Fibroblast of lung (primary cell): ENCODE measurements at regions not wholly inside any gene's neighbourhood (a gene's known extent, or its start where the extent isn't known, plus 50 kb on each side); places are given as distances from the start of the nearest gene placed in this dataset.

Experiments
- CTCF ChIP-seq, 2 donors: IDR thresholded peaks in 1 of 2; conservative IDR thresholded peaks in 1 of 2; 1 replicate in 1 of 2; 2 replicates in 1 of 2; pipeline ENCODE4 v1.5.1; 2011 to 2012; ENCODE audit warnings: low read length in 2 of 2, control low read depth in 1 of 2, inconsistent platforms in 1 of 2, low read depth in 1 of 2, mild to moderate bottlenecking in 1 of 2
- EZH2 ChIP-seq: IDR thresholded peaks from 2 replicates; pipeline ENCODE4 v1.5.1; 2012; ENCODE audit warnings: low read length, control low read depth, mild to moderate bottlenecking; ENCODE audit errors: missing control alignments

- TF ChIP-seq EZH2: no peak
- no peak for TF ChIP-seq CTCF (conservative IDR thresholded peaks at IDR 0.05 in 1 of 2, IDR thresholded peaks at IDR 0.05 in 1 of 2; ENCODE audit: low read depth in 1 of 2, low read length in 2 of 2)
Observed at GRCh38 chr3:55174747-55175146, 246.9 kb upstream of the LRTM1 start.
